ENCODE measurements at regions not wholly inside any gene's neighbourhood (a gene's known extent, or its start where the extent isn't known, plus 50 kb on each side); places are given as distances from the start of the nearest gene placed in this dataset.

- TF ChIP-seq CTCF (IDR thresholded peaks at IDR 0.05) (no peak), ZFX (IDR thresholded peaks at IDR 0.05; ENCODE audit: borderline replicate concordance) (no peak)
Measured at GRCh38 chr9:88826181-88826580, 165.1 kb upstream of the S1PR3 start.

All from 22Rv1 (cell line).